ENCODE measurements at regions not wholly inside any gene's neighbourhood (a gene's known extent, or its start where the extent isn't known, plus 50 kb on each side); places are given as distances from the start of the nearest gene placed in this dataset.

DNA sequence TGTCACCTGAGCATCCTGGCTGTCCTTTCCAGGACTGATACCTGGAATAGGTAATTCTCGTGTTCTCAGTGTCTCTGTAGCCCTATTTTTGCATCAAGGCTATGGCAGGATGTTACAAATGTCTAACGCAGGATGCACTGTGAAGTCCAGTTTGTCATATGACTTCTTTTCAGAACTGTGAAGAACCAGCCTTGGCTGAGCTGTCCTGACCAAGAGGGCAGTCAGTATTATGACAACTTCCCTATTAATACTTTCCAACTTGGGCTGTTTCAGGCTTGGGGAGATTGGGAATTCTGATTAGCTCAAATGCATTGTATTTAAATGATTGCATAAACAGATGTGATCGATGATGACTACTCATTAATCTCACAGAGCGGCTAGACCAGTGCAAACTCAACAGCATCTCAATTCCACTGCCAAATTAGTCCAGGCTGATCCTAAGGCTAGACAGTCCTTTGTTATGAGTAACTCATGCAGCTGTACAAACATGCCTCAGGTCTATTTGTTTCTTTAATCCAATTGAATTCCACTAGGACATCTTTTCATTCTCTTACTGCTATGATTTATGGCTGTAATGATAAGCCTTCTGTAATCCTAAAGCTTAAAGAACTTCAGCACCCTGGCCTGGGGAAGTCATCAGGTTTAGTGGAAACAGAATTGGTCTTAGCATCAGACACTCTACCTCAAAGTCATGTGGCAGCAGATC is 331.6 kb downstream of the KCNS3 start:
- no peak overlapping the region for H2BK15ac ChIP-seq (ENCODE audit: low read length)
- H3K79me1 ChIP-seq (ENCODE audit: low read depth, low read length), result no peaks in the 10 kb centered on the region
- H4K5ac ChIP-seq (ENCODE audit: insufficient read length, low read depth, low read length), result no peak overlapping the region
- H3K9ac ChIP-seq (replicated peaks in 1 of 4; ENCODE audit: extremely low read depth in 1 of 4, low read depth in 3 of 4, low read length in 3 of 4), result no peak overlapping the region
- no peak overlapping the region for H2BK5ac ChIP-seq (ENCODE audit: low read depth, low read length)
- H3K18ac ChIP-seq (ENCODE audit: extremely low read depth, low read length), result no peak overlapping the region
- no peak overlapping the region for H4K91ac ChIP-seq (replicated peaks; ENCODE audit: insufficient read length, low read length)
- no peaks in the 10 kb centered on the region for H3K36me3 ChIP-seq (ENCODE audit: control insufficient read depth in 2 of 4, insufficient read depth in 4 of 4, low read length in 3 of 4)
- DNase-seq (ENCODE audit: low read depth in 1 of 2, low spot score in 2 of 2) (no peak), FAIRE-seq (no peak)
- H3K14ac ChIP-seq (ENCODE audit: insufficient read length), result no peak overlapping the region
- no peak overlapping the region for H3K27ac ChIP-seq (ENCODE audit: low read depth, low read length)
- no peak overlapping the region for H3K4ac ChIP-seq (replicated peaks; ENCODE audit: insufficient read length, low read depth, low read length)
- POLR2A ChIA-PET (ENCODE audit: partially characterized antibody), result no interaction called here
- 93% methylated on average over 4 of the region's 4 CpGs; no CpG with 5 or more reads in 1 of the 2 experiments for WGBS, 2 experiments (ENCODE audit: extremely low coverage in 1 of 2, insufficient coverage in 1 of 2, insufficient read length in 1 of 2, insufficient replicate concordance in 2 of 2, low coverage in 1 of 2, low lambda C conversion rate in 2 of 2, missing lambda C conversion rate in 1 of 2)
- no peak overlapping the region for H2BK120ac ChIP-seq (replicated peaks; ENCODE audit: low read depth, low read length)
- no peaks in the 10 kb centered on the region for H3K4me1 ChIP-seq (replicated peaks in 1 of 4; ENCODE audit: control insufficient read depth in 3 of 4, insufficient read depth in 4 of 4, low read length in 3 of 4)
- no peak overlapping the region for H3K23ac ChIP-seq (ENCODE audit: insufficient read length)
- no peak overlapping the region for H2BK20ac ChIP-seq (ENCODE audit: low read length)
- no peaks in the 10 kb centered on the region for H4K20me1 ChIP-seq (replicated peaks in 1 of 2; ENCODE audit: control insufficient read depth in 1 of 2, insufficient read depth in 2 of 2, low read length in 2 of 2)
- no peak overlapping the region for H4K8ac ChIP-seq (ENCODE audit: extremely low read depth, insufficient read depth, low read length)
- no peak overlapping the region for H3K4me2 ChIP-seq (ENCODE audit: insufficient read depth in 1 of 2, low read depth in 2 of 2, low read length in 2 of 2)
- no peaks in the 10 kb centered on the region for H3K79me2 ChIP-seq (ENCODE audit: control insufficient read depth in 1 of 2, insufficient read depth in 2 of 2, low read length in 2 of 2)
- no peaks in the 10 kb centered on the region for H3K9me3 ChIP-seq (ENCODE audit: insufficient read depth in 2 of 2, low read depth in 1 of 2, low read length in 1 of 2)
- CTCF ChIA-PET (ENCODE audit: partially characterized antibody), result interaction anchor here (1.0 to 1.5 kb wide), 2 partner anchors 10 to 376 kb away, joined by 3 to 5 read pairs; no protein-coding TSS in a partner anchor
- H2AK5ac ChIP-seq (ENCODE audit: low read depth, low read length), result no peak overlapping the region
- H3K4me3 ChIP-seq (ENCODE audit: extremely low read depth in 1 of 4, insufficient read depth in 2 of 4, low read depth in 3 of 4, low read length in 4 of 4), result no peak overlapping the region
- no peak overlapping the region for H2BK12ac ChIP-seq (ENCODE audit: low read depth, low read length)
- H2AFZ ChIP-seq (ENCODE audit: low read length), result no peak overlapping the region
- H3K56ac ChIP-seq (replicated peaks; ENCODE audit: insufficient read length, low read depth, low read length), result no peak overlapping the region
- H3K27me3 ChIP-seq (replicated peaks in 1 of 4; ENCODE audit: control insufficient read depth in 3 of 4, extremely low read depth in 1 of 4, insufficient read depth in 3 of 4, low read length in 3 of 4), result no peaks in the 10 kb centered on the region
- no peaks in the 10 kb centered on the region for H3K23me2 ChIP-seq (ENCODE audit: low read depth, low read length)
- TF ChIP-seq BCL11A (IDR thresholded peaks at IDR 0.05; ENCODE audit: low read depth in 2 of 2, low read length in 2 of 2), result no peak
- no peak for TF ChIP-seq TCF12 (IDR thresholded peaks at IDR 0.05; ENCODE audit: low read depth, low read length)
- no peak for TF ChIP-seq EGR1 (IDR thresholded peaks at IDR 0.05; ENCODE audit: borderline replicate concordance, low read depth, low read length)
- no peak for TF ChIP-seq SP2 (IDR thresholded peaks at IDR 0.05; ENCODE audit: low read length)
- TF ChIP-seq PHF8 (conservative IDR thresholded peaks at IDR 0.05; ENCODE audit: low read depth, low read length), result no peak
- TF ChIP-seq YY1 (IDR thresholded peaks at IDR 0.05; ENCODE audit: low read depth, low read length), result no peak
